AG04450 (cell line): ENCODE measurements at regions not wholly inside any gene's neighbourhood (a gene's known extent, or its start where the extent isn't known, plus 50 kb on each side); places are given as distances from the start of the nearest gene placed in this dataset.

Experiments used
- CTCF ChIA-PET: fragments of 300-600, 350-600 bp; formaldehyde crosslinking; extraction: SDS; loops from one replicate; lab custom pipeline; 2022; ENCODE audit warnings: antibody characterized with exemption, inconsistent platforms; lab: Charles Lee
- POLR2A ChIA-PET: fragments of 350-600 bp; formaldehyde crosslinking; extraction: SDS; loops from one replicate; lab custom pipeline; 2021; ENCODE audit warnings: antibody characterized with exemption, inconsistent platforms; lab: Yijun Ruan, JAX
- DNase-seq: peaks from one replicate; pipeline ENCODE4 v3.0.0-alpha.2; 2011; ENCODE audit warnings: low read depth, low spot score
- H3K27ac ChIP-seq: one replicate; pipeline ENCODE4 v1.5.1; 2012; ENCODE audit warnings: low read depth, low read length, control low read depth
- H3K27me3 ChIP-seq: one replicate; pipeline ENCODE4 v1.6.0; 2012; ENCODE audit warnings: low read length; ENCODE audit not compliant: control insufficient read depth, insufficient read depth
- H3K4me3 ChIP-seq: 2 replicates; pipeline ENCODE4 v1.5.1; 2011; ENCODE audit warnings: mild to moderate bottlenecking, low read depth, low read length, control low read depth
- H3K9me3 ChIP-seq: 2 replicates; pipeline ENCODE4 v1.5.1; 2012; ENCODE audit warnings: low read length; ENCODE audit not compliant: control insufficient read depth, insufficient read depth
- CTCF ChIP-seq: IDR thresholded peaks from 2 replicates; pipeline ENCODE4 v1.5.1; 2011; ENCODE audit warnings: low read depth, low read length, control low read depth, inconsistent platforms

- DNase-seq = no peak
- ChIA-PET CTCF (interaction anchor here (1.0 kb wide), 1 partner anchor 264 kb away, joined by 3 read pairs; no protein-coding TSS in a partner anchor), POLR2A (interaction anchor here (0.7 to 1.1 kb wide), 2 partner anchors 23 to 99 kb away, joined by 3 read pairs; no protein-coding TSS in a partner anchor)
- H3K27me3 ChIP-seq = no peaks in the 10 kb centered on the region
- no peak overlapping the region for H3K27ac ChIP-seq
- no peak for TF ChIP-seq CTCF
- H3K4me3 ChIP-seq = no peak overlapping the region
- no peaks in the 10 kb centered on the region for H3K9me3 ChIP-seq
Measured at GRCh38 chr14:71591231-71591630, 341.0 kb upstream of the RGS6 start.

- Histone ChIP-seq H3K27me3 (no peaks in the 10 kb centered on the region), H3K9me3 (no peaks in the 10 kb centered on the region), H3K4me3 (no peak overlapping the region), H3K27ac (no peak overlapping the region)
- ChIA-PET CTCF (interaction anchor here (0.5 to 0.9 kb wide), 2 partner anchors 161 to 486 kb away, joined by 4 to 6 read pairs; no protein-coding TSS in a partner anchor), POLR2A (interaction anchor here (0.6 to 1.1 kb wide), 3 partner anchors 22 to 99 kb away, joined by 3 read pairs; no protein-coding TSS in a partner anchor)
- no peak for DNase-seq
- TF ChIP-seq CTCF = no peak
Measured at GRCh38 chr14:71591929-71592328, 340.3 kb upstream of the RGS6 start.

- DNase-seq = no peak
- no peaks in the 10 kb centered on the region for H3K9me3 ChIP-seq
- TF ChIP-seq CTCF = no peak
- H3K27ac ChIP-seq = no peak overlapping the region
- ChIA-PET POLR2A (interaction anchor here (0.6 to 1.1 kb wide), 2 partner anchors 75 to 100 kb away, joined by 3 read pairs; no protein-coding TSS in a partner anchor), CTCF (interaction anchor here (0.5 to 0.9 kb wide), 3 partner anchors 161 to 486 kb away, joined by 3 to 6 read pairs (median 4); no protein-coding TSS in a partner anchor)
- no peak overlapping the region for H3K4me3 ChIP-seq
- no peaks in the 10 kb centered on the region for H3K27me3 ChIP-seq
Measured at GRCh38 chr14:71592361-71592760, 339.9 kb upstream of the RGS6 start.

- H3K9me3 ChIP-seq = no peaks in the 10 kb centered on the region
- H3K27ac ChIP-seq = no peak overlapping the region
- CTCF ChIA-PET = interaction anchor here (0.6 to 2.3 kb wide), 2 partner anchors 33 to 456 kb away, joined by 3 to 7 read pairs; no protein-coding TSS in a partner anchor
- no peak for TF ChIP-seq CTCF
- no peak for DNase-seq
- POLR2A ChIA-PET = no interaction called here
- H3K4me3 ChIP-seq = no peak overlapping the region
- no peaks in the 10 kb centered on the region for H3K27me3 ChIP-seq
Measured at GRCh38 chr14:71593966-71594365, 338.3 kb upstream of the RGS6 start.

- Histone ChIP-seq H3K4me3 (no peak overlapping the region; the same call in 1 of the 2 replicates), H3K27me3 (no peaks in the 10 kb centered on the region), H3K9me3 (no peaks in the 10 kb centered on the region), H3K27ac (no peak overlapping the region)
- CTCF ChIA-PET = interaction anchor here (1.2 to 2.3 kb wide), 2 partner anchors 261 to 457 kb away, joined by 4 to 7 read pairs; no protein-coding TSS in a partner anchor
- POLR2A ChIA-PET = interaction anchor here (0.9 kb wide), 1 partner anchor 88 kb away, joined by 3 read pairs; no protein-coding TSS in a partner anchor
- DNase-seq = no peak
- no peak for TF ChIP-seq CTCF
Measured at GRCh38 chr14:71594821-71595220, 337.4 kb upstream of the RGS6 start.
